ENCODE measurements at regions not wholly inside any gene's neighbourhood (a gene's known extent, or its start where the extent isn't known, plus 50 kb on each side); places are given as distances from the start of the nearest gene placed in this dataset.

DNA sequence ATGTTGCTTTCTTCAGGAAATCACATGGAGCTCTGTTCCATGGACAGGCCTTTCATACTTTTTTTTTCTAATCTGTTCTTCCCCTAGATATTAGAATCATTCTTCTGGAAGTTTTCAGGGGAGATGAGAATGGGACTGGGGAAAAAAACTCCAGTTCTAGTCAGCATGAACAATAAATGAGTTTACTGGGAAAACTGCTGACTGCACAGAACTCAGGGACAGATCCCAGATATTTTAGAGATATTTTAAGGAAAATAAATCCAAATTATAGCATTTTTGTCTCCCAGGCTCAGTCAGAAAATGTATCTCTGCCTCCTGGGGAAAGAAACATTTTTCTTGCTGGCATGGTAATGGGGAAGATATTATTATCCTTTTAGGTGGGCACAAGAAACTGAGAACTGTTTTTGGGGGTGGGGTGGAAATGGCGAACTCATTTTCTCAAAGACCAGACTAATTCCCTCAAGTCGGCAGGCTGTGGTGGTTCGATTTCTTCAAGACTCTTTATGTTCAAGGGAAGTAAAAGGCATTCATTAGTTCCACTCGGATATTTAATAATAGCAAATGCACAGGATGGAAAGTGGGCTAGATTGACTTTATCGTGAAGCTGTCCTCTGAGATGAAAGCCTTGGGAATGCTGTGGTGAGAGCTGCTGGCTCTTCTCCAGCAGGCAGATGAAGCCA, 157.5 kb downstream of the ADRA2A start:
- H3K4me3 ChIP-seq (ENCODE audit: low read depth, low read length) = no peak overlapping the region
- TF ChIP-seq, protein P1, sequence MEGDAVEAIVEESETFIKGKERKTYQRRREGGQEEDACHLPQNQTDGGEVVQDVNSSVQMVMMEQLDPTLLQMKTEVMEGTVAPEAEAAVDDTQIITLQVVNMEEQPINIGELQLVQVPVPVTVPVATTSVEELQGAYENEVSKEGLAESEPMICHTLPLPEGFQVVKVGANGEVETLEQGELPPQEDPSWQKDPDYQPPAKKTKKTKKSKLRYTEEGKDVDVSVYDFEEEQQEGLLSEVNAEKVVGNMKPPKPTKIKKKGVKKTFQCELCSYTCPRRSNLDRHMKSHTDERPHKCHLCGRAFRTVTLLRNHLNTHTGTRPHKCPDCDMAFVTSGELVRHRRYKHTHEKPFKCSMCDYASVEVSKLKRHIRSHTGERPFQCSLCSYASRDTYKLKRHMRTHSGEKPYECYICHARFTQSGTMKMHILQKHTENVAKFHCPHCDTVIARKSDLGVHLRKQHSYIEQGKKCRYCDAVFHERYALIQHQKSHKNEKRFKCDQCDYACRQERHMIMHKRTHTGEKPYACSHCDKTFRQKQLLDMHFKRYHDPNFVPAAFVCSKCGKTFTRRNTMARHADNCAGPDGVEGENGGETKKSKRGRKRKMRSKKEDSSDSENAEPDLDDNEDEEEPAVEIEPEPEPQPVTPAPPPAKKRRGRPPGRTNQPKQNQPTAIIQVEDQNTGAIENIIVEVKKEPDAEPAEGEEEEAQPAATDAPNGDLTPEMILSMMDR (IDR thresholded peaks at IDR 0.05; ENCODE audit: borderline replicate concordance, insufficient read depth, low read depth, low read length) = no peak

GRCh38 chr10:111234914-111235302, 158.1 kb downstream of the ADRA2A start:
- H3K4me3 ChIP-seq (ENCODE audit: low read depth, low read length) = no peak overlapping the region

GRCh38 chr10:111240348-111240747, 163.5 kb downstream of the ADRA2A start:
- H3K4me3 ChIP-seq (ENCODE audit: low read depth, low read length) = no peak overlapping the region
- TF ChIP-seq, protein P1 (IDR thresholded peaks at IDR 0.05; ENCODE audit: borderline replicate concordance, insufficient read depth, low read depth, low read length) = no peak

More at GRCh38 chr10:111234914-111235302, 158.1 kb downstream of the ADRA2A start:
- TF ChIP-seq, protein P1 (IDR thresholded peaks at IDR 0.05; ENCODE audit: borderline replicate concordance, insufficient read depth, low read depth, low read length) = no peak

DNA sequence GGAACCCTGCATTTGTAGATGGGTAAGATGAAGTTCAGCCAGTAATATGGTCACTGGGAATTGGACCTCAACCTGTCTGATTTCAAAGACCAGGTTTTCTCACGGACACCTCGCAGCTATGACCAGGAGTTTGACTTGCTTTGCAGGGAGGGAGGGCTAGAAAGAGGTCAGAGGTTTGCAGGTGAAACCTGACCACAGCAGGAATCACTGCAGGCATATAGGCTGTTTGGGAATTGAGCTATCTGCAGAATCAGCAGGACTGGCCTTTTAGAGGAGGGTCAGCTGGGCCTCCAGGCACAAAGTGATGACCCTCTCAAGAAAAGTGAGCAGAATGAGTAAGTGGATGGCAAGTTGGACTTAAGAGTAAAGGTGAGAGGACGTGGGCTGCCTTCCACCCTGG, 166.3 kb downstream of the ADRA2A start:
- TF ChIP-seq, protein P1 (IDR thresholded peaks at IDR 0.05; ENCODE audit: borderline replicate concordance, insufficient read depth, low read depth, low read length) = no peak
- H3K4me3 ChIP-seq (ENCODE audit: low read depth, low read length) = no peak overlapping the region

DNA sequence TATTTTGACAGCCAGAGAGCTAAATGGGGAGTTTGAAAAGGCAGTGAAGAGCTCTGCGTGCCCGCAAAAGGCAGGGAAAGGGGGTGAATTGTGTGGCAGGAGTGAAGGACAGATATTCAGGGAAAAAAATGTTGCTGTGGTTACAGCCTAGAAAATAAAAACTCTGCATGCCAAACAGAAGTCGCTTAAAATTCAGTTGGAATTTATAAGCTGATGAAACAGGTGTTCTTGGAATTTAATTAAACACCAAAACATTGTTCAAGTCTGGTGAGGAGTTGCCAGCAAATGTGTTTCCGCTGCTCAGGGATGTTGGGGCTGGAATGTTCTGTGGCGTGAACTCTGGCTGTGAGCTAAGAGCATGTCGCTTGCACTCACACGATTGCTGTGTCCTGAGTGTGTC, 169.3 kb downstream of the ADRA2A start:
- H3K4me3 ChIP-seq (ENCODE audit: low read depth, low read length) = no peak overlapping the region
- TF ChIP-seq, protein P1 (IDR thresholded peaks at IDR 0.05; ENCODE audit: borderline replicate concordance, insufficient read depth, low read depth, low read length) = no peak

- TF ChIP-seq, protein P1 (IDR thresholded peaks at IDR 0.05; ENCODE audit: borderline replicate concordance, insufficient read depth, low read depth, low read length) = no peak
- no peak overlapping the region for H3K4me3 ChIP-seq (ENCODE audit: low read depth, low read length)
These were observed 170.1 kb downstream of the ADRA2A start for GRCh38 chr10:111246814-111247452.
